DMS53 (cell line): ENCODE measurements at regions not wholly inside any gene's neighbourhood (a gene's known extent, or its start where the extent isn't known, plus 50 kb on each side); places are given as distances from the start of the nearest gene placed in this dataset.

Experiments used
- DNase-seq: peaks from one replicate; lab custom pipeline; 2025; lab: John Stamatoyannopoulos, UW

DNA sequence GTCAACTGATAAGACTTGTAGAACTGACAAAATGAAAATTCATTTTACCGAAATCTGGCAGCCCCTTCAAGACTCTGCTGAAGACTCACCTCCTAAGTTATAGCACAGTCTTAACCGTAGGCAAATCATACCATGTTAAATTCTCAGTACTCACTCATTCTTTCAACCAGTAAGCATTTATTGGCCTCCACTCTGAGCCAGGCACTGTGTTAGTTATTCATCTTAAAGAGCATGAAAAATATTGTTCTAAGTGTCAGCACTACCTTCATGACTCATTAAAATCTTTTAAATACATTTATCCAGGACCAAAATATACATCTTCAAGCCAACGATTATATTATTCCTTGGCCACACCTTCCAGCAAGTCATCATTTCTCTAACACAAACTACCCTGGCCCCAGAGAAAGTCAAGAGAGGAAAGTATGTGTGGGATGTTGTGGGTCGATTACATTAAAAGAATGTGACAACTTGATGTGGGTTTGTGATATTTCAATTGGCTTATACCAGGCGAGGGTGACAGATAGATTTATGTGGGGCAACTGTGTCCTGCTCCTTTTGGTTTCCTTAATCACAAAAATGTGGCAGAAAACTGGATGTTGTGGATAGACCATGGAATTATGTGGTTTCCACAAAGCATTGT, 55.0 kb downstream of the TMEM30B start:
- no peak for DNase-seq

DNA sequence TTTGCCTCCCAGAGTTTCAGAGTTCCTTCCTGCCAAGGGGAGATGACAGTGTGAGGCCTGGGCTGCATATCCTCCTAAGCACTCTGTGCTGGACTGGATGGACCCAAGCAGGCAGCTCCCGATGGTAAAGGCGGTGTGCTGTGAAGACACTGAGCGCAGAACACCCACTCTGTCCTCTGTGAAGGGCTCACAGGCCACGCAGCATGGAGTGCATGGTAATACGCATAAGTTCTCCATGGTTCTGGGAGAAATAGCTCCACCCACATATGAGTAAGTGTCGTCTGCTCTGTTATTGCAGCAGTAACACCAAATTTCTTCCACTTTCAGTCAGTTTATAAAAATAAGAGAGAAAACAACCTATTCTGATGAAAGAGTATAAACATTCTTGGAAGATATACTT, 55.8 kb downstream of the TMEM30B start:
- DNase-seq, result no peak

DNA sequence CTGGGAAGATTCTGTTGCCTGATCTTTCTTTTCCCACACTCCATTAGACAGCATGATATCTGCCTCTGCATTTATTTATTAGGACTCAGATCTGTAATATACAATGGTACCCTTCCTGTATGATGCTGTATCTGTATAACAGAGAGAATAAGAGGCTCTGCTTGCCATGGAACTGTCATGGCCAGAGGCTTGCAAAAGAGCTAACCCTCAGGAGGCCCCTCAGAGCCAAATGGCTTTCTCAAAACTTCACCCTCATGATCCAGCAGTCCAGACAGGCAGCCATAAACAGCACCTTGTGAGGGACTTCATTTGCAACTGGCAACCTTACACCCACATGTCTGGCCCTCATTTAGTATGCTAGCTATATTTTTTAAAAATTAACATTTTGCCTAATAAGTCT, 57.6 kb downstream of the TMEM30B start:
- no peak for DNase-seq

DNA sequence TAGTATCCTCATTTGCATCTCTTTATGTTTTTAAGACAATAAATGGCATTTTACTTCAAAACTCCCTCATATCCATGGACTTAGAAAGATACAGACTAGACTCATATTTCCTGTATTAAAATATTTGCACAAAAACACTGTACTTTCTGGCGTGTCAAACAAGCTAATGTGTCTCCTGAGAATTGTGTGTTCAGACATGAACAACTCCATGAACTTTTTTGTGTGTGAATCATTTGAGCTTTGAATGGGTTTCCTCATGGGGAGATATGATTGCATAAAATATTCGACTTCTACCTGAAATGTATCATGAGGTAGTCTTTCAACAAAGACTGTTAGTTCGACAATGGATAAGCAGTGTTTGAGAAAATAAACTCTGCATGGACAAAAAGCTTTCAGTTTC, 58.8 kb downstream of the TMEM30B start:
- no peak for DNase-seq

DNA sequence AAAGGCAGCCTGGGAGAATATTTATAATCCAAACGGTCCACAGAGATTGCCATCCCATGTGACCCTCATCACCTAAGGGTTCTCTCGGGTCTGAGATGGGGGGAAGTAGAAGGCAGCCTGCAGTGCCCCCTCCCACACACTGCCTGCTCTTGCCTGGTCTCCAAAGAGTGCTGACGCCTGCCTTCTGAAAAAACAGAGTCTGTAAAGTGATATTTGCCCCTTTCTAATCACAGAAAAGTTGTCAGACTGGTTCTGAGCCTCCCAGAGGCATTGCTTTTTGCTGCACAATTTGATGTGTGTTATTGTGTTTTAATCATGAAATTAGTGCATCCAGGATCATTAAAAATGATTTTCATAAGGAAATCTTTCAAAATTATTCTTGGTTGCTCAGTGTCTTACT, 59.2 kb downstream of the TMEM30B start:
- DNase-seq, result peak; percentile 66

DNA sequence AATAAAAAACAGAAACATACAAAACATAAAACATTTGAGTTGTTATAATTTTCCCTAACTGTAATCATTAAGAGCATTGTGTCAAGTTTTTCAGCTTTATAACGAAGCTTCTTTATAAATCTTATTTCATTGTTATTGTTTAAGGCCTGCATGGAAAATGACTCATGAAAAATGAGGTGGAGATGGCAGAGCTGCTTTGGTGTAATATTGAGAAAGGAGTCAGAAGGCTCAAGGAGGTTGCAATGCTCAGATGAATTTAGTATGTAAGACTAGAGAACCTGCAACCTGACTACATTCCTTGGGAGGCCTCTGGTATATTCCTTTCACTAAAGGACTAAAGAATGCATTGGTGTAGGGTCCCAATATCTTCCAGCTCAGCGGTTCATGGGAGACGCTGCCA, 61.5 kb downstream of the TMEM30B start:
- no peak for DNase-seq

DNA sequence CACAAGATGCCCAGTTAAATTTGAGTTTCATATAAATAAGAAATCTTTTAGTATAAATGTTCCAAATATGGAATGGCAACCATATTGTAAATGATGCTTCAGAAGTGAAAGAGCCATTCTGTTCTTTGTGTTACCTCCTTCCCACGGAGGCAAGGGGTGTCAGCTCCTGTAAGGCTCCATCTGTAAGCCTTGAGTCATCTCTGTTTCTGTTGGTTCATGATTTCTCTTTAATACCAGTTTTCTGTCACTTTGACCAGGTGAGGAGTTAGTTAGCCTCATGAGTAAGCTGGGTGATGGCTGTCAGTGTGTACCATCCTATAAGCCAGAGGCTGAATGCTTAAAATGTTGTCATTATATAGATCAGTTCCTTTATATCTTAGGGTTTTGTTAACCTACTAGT, 61.9 kb downstream of the TMEM30B start:
- DNase-seq, result no peak

DNA sequence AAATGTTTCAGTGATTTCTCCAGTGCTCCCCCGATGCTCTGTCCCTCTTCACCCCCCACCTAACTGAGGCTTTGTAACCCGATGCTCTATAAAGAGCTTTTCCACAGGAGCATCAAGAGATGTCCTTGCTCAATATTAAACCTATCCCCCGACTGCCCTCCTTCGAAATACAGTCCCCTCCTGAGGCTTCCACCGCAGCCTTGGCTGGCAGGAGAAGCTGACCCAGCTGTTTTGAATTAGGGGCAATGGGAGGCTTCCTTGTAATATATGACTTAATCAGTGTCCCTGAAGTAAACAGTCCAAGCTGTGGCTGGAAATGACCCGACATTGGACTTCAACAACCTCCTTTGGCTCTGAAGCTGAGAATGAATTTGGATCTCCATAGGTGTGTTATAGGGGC, 62.4 kb downstream of the TMEM30B start:
- DNase-seq, result no peak

DNA sequence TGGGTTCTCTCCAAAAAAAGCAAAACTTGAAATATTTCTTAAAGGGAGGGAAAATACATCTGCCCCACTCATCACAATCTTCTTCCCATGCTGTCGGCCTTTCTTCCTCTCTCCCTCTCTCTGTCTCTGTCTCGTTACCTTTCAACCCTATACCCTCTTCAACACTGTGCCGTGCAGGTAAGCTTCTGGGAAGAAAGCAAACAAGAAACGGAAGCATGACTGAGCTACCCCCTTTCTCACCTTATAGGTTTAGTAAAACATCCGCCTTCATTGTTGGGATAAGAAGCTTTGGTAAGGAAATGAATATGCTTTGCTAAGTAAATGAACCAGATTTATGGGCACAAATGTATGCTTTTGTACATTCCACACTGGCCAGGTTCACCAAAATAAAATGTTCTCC, 63.0 kb downstream of the TMEM30B start:
- DNase-seq, result no peak

DNA sequence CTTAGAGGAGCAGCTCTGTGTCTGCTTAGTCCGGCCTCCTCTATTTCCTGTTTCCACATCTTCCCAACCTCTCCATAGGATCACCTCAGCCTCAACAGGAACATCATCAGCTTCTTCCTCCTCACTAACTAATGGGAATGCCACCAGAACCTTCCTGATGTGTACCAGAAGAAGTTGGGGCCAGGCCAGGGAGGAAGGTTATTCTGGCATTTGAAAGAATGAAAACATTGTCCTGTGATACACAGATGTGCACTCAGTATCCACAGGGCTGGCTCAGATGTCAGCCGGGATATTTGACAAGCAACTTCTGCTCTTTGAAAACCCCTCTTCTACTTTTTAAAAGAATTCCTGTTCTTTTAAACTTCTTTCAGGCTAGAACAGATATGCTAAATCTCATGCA, 63.6 kb downstream of the TMEM30B start:
- DNase-seq, result no peak

DNA sequence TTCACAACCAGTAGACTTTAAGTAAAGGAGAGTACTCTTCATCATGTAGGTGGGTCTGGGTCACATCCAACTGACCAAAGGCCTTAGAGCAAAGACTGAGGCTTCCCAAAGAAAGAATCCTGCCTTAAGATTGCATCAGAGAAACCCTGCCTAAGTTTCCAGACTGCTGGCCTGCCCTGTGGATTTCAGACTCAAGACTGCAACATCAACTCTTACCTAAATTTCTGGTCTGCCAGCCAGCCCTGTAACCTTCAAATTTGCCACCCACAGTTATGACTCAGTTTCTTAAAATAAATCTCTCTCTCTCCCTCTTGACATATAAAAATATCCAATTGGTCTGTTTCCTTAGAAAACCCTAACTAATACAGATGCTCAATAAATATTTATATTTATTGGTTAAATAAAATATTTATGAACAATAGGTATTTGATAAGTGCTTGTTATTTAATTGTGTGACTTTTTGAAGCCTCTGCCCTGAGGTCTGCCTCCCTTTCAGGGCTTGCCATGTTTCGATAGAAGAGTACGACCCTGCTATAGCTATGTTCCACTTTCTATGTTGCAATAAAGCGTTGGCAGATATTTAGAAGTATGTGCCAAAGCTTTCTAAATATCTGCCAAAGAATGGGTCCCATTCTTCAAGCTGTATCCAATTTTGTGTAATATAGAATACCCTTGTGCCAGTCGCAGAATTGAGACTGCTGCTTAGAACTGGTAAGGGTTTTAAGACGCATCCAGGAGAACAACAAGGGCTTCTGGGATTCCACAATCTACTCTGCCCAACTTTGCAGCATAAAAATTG, 65.7 kb downstream of the TMEM30B start:
- no peak for DNase-seq

DNA sequence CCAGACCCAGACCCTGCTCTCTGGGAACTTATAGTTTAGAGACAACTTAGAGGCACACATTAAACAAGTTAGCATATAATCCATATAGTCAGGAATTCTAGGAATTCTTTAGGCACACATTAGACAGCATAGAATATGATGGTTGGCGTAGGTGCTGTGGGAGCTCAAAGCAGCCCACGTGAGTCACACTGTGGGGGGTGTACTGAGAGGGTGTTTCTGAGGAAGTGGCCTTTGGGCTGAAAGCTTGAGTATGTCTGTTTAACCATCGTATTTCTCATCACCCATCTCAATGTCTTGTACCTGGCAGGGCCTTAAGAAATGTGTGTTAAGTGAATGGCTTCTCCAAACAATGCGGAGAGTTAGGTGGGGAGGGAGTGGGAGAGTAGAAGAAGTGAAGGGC, 67.2 kb downstream of the TMEM30B start:
- no peak for DNase-seq

DNA sequence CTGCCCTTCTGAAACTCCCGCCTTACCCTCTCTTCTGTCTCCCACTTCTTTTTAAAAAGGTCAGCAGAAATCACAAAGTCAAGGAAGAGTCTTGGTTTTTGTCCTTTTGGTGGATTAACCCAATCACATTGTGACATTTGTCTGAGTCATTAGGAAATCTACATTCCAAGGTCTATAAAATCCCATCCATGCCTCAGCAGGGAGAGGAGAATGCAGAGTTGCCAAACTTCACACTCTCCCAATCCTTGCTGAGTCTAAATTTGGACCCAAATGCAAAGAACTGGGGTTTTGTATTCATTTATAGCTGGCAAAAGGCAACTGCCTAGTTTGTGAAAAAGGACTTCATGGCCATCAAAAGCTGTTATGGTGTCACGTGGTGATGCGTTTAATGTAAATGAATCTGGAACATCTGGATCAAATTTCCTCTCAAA, 67.9 kb downstream of the TMEM30B start:
- no peak for DNase-seq

DNA sequence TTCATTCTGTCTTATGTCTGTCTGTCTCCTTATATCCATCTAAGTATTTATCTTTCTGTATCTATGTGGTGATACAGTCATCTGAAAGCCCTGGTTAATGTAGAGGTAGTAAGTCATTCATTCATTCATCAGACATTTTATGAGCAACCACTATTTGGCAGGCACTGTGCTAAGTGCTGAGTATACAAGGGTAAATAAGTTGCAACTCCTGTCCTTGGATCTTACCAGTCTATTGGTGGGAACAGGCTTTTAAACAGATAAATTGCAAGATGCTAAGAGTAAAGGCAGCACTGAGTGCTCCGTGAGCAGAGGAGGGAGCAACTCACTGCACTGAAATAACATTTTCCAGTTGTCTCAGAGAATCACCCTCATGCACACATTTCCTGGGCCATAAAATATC, 68.6 kb downstream of the TMEM30B start:
- no peak for DNase-seq

DNA sequence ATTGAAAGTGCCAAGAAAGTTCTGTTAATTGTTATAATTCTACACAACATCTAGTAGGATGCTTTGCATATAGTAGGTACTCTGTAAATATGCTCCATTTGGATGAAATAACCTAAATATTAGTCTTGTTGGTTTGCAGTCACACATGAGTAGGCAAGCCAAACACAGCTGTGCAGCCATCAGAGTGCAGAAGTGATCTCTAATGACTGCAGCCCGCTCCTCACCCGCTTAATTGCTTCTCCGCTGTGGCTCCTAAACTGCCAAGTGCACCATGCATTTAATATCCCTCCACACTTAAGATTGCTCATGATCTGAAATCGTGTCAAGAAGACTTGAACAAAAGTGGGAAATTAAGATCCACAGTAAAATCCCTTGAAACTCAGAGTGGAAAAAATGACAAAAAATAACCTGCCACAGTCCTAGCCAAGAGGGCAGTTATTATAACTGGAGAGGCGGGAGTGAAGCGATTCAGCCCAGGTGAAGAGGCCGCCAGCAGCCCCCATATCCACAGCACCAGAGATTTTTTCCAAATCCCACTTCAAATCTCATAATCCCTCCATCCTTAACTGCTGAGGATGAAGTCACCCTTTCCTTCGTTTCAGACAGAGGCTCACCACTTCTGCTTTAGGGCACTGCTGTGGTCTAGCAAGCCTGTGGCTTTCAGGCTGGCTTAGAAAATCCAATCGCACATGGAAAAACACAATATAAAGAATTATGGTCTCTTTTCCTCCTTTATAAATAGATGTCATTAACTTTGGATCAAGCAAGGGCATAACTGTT, 69.5 kb downstream of the TMEM30B start:
- peak; percentile 78 for DNase-seq

DNA sequence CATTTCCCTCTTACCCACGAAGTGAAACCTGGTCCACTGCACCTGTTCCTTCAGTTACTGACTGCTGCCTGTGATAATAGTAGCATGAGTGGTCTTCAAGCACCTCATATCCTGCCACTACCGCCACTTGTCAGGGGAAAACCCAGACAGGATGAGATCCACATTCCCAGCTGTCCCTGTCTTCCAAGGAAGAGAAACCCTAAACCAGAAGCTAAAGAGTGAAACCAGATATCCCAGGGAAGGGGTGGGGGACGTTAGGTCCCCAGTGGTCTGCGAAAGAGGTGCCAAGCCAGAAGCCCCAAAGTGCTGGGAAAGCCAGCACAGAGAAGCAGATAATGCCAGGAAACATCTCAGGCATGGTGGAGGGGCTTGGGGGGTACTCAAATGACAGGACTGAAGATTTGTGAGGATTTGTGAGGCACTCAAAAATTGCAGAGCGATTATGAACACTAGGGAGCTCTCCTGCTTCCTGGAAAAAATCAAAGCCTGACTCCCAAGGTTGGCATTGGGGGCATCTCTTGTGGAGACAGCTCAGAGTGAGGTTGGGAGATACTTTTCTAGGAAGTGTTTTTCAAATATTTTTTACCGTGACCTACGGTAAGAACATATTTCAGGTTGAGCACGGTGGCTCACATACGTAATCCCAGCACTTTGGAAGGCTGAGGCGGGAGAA, 77.9 kb downstream of the TMEM30B start:
- peak; percentile 45 for DNase-seq

DNA sequence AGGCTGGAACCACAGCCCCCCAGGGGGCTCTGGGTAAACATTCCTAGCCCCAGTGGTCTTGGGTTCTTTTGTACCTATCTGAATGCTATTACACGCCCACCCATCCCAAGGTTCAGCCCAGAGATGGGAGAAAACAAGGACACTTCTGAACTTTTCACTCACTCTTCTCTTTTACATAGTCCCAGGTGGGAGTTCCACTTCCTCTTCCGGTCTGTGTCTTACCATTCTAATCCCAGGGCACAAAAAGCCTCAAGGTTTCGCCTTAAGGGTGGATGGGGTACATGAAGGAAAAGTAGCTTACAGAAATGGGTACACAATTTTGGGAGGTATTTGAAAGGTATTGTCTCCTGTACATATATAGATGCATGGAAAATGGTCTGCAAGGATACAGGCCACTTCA, 79.0 kb downstream of the TMEM30B start:
- DNase-seq, result no peak

DNA sequence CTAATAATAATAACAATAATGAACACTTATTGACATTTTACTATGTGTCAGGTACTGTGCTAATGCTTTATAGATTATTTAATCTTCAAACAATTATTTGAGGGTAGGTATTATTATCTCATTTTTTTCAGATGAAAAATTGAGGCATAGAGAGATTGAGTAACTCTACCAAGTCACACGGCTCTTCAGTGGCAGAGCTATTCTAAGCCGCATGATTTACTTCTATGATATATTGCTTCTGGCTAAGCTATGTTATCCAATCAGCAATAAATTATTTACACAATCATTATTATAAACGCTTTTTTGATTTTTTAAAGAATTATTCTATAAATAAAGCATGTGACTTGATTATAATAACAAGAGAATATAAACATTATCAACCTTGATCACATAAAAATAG, 80.0 kb downstream of the TMEM30B start:
- DNase-seq, result no peak

DNA sequence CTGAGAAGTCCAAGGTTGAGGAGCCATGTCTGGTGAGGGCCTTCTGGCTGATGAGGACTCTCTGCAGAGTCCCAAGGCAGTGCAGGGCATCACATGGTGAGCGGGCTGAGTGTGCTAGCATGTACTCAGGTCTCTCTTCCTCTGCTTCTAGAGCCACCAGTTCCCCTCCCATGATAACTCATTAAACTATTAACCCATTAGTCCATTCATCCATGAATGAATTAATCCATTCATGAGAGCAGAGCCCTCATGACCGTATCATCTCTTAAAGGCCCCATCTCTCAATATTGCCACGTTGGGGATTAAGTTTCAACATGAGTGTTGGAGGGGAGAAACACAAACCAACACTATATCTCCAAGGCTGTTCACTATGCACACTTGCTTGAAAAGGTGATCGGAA, 83.7 kb downstream of the TMEM30B start:
- DNase-seq, result no peak

DNA sequence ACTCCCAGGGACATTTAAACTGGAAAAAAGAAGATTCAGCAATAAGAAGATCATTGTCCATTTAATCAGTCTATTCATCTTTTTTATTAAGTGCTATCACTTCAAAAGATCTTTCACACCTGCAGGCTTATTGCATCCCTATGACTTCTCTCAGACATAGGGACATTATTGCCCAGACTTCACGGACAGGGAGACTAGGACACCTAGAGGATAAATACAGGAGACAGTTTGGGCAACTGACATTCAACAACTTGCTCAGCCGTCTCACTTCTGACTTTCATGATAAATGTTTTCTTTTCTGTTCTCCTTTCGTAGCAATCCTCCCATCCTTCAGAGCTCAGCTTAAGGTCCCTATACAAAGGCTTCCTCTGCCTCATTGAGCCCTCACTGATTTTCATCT, 84.3 kb downstream of the TMEM30B start:
- DNase-seq, result peak; percentile 23

DNA sequence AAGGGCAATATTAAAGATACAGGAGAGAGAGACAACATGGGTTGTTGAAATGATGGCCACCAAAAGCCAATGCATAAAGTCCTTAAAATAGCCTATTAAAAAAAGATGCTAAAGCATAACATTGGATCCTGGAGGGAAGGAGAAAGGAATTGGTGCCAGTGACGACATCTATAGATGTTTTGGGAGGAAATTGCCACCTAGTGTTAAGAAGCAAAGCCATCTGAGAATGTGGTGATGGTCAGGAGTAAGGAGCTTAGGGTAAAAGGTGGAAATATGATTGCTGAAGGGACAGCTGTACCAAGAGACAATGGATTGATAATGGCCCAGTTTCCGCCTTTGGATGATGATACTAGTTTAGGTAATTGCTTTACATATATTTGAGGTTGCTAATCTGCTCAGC, 85.1 kb downstream of the TMEM30B start:
- DNase-seq, result no peak

DNA sequence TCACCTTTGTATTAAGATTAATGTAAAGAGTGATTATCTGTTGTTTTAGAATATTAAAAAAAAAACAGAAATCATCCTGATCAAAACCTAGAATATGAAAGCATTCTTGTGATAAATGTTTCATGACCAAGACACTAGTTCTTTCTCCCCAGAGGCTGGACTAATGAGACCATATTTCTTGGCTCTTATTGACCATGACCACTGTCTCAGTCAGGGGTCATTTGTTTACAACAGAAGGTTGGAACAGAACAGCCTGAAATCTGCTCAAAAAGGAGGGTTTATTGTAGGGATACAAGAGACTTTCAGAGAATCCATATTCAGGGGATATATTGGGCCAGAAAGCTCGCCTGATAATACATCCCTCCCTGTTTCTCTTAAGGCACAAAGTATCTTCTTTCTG, 87.7 kb downstream of the TMEM30B start:
- no peak for DNase-seq

DNA sequence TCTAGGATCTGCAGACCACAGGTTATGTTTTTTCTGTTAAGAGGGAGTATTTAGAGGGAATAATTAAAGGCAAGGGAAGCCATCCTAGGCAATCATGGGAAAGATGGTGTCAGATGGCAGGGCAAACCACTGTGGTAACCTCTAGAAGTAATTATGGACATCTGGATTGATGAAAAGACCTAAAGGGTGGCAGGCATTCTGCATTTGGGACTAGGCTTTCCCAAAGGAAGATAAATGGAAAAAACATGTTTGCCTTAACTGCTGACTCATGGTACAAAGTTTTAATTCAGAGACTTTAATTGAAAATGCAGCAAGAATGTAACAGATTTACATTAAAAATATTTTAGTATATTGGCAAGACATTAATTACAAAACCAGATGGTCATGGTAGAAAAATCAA, 88.1 kb downstream of the TMEM30B start:
- no peak for DNase-seq
